ENCODE measurements at regions not wholly inside any gene's neighbourhood (a gene's known extent, or its start where the extent isn't known, plus 50 kb on each side); places are given as distances from the start of the nearest gene placed in this dataset.

DNA sequence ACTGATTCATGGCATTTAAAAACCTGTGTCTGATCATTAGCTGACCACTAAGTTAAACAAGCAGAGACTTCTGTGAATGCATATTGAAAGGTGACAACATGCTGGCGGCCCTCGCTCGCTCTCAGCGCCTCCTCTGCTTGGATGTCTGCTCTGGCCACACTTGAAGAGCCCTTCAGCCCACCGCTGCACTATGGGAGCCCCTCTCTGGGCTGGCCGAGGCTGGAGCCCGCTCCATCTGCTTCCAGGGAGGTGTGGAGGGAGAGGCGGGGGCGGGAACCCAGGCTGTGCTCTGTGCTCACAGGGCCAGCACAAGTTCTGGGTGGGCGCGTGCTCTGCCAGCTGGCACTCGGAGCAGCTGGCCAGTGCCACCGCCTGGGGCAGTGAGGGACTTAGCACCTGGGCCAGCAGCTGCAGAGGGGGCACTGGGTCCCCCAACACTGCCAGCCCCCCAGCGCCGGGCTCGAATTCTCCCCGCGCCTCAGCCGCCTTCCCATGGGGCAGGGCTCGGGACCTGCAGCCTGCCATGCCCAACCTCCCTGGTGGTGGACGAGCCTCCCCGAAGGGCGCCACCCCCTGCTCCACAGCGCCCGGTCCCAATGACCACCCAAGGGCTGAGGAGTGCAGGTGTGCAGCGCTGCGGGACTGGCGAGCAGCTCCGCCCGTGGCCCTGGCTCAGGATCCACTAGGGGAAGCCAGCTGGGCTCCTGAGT, 252.4 kb downstream of the ZIC4 start:
- no peak for TF ChIP-seq SIN3A (IDR thresholded peaks at IDR 0.05; ENCODE audit: borderline replicate concordance, insufficient read depth, low read length)
- no peak for TF ChIP-seq TAF1 (IDR thresholded peaks at IDR 0.05; ENCODE audit: borderline replicate concordance, insufficient read depth, low read length)
- TF ChIP-seq, protein P1, sequence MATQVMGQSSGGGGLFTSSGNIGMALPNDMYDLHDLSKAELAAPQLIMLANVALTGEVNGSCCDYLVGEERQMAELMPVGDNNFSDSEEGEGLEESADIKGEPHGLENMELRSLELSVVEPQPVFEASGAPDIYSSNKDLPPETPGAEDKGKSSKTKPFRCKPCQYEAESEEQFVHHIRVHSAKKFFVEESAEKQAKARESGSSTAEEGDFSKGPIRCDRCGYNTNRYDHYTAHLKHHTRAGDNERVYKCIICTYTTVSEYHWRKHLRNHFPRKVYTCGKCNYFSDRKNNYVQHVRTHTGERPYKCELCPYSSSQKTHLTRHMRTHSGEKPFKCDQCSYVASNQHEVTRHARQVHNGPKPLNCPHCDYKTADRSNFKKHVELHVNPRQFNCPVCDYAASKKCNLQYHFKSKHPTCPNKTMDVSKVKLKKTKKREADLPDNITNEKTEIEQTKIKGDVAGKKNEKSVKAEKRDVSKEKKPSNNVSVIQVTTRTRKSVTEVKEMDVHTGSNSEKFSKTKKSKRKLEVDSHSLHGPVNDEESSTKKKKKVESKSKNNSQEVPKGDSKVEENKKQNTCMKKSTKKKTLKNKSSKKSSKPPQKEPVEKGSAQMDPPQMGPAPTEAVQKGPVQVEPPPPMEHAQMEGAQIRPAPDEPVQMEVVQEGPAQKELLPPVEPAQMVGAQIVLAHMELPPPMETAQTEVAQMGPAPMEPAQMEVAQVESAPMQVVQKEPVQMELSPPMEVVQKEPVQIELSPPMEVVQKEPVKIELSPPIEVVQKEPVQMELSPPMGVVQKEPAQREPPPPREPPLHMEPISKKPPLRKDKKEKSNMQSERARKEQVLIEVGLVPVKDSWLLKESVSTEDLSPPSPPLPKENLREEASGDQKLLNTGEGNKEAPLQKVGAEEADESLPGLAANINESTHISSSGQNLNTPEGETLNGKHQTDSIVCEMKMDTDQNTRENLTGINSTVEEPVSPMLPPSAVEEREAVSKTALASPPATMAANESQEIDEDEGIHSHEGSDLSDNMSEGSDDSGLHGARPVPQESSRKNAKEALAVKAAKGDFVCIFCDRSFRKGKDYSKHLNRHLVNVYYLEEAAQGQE (IDR thresholded peaks at IDR 0.05; ENCODE audit: insufficient read depth in 1 of 2, low read depth in 2 of 2, low read length in 2 of 2), result no peak
- TF ChIP-seq POLR2AphosphoS5 (IDR thresholded peaks at IDR 0.05; ENCODE audit: low read depth, low read length), result no peak

Measured in PFSK-1 (cell line).